HG03097 (cell line): ENCODE measurements at regions not wholly inside any gene's neighbourhood (a gene's known extent, or its start where the extent isn't known, plus 50 kb on each side); places are given as distances from the start of the nearest gene placed in this dataset.

ENCODE experiments used
- ATAC-seq: cut with Tn5 transposase; IDR thresholded peaks from one replicate; pipeline ENCODE4 v1.9.1; 2021; ENCODE audit not compliant: unreplicated experiment, low FRiP score

DNA sequence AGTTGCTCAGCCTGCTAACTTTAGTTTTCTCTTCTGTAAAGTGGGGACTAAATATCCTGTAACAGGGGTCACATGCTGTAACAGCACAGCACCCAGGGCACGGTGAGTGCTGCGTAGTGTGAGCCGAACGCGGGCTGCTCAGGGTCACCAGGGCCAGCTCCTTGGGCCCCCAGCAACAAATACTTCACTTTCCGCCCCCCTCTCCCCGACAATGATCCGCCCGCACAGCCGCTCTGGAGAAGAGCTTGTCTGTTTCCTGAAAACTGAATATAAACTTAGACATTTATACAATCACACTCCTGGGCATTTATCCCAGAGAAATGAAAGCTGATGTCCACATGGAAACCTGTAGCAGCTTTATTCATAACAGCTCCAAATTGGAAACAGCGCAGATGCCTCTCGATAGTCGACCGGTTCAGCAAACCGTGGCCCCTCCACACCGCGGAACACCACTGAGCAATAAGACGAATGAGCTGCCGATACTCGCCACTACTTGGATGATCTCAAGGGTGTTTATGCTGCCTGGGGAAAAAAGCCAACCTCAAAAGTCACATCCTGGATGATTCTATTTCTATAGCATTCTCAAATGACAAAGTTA, 267.2 kb downstream of the PARN start:
- ATAC-seq = no peak

DNA sequence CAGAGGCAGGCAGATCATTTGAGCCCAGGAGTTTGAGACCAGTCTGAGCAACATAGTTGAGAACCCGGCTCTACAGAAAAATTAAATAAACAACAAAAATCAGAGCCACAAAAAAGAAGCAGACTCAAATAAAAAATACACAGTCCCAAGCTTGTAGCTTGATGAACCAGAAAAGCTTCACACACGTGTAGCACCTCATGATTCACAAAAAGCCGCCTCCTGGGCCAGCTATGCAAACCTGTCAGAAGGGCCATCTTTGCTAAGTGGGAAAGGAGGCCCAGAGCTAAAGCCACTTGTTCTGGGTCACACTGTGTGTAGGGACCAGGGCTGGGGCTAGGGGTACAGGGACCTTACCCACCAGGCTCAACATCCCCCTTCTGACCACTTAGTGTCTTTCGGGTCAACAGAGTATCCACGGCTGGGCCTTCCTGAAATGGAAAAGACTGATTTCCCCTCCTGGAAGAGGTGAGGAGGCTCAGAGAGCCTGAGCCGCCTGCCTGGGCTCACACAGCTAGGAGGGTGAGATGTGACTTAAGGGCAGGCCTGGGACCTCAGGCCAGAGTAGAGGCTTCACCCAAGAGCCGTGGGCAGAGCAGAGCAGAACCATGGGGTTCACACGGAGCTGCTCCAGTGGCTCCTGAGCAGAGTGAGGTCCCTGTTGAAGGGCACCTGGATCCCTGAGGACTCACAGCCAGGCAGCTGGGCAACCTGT, 269.6 kb downstream of the PARN start:
- no peak for ATAC-seq

DNA sequence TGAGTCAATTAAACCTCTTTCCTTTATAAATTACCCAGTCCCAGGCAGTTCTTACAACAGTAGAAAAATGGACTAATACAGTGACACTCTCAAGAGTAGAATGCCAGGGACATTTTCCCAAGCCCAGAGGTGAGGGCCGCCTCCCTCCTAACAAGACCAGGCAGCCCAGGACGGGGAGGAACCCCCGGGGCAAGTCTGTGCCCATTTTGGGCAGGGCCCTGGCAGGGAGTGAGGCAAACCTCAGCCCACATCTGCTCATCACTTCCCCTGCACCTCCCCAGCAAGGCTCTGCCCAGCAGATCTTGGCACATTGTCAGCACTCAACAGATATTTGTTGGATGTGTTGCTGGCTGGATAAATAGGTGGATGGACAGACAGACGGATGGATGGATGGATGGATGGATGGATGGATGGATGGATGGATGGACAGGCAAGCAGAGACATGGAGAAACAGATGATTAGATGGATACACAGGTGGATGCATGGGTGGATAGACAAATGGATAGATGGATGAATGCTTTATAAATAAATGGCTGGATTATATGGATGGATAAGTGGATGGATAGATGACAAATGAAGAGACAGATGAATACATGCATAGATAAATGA, 271.3 kb downstream of the PARN start:
- no peak for ATAC-seq

DNA sequence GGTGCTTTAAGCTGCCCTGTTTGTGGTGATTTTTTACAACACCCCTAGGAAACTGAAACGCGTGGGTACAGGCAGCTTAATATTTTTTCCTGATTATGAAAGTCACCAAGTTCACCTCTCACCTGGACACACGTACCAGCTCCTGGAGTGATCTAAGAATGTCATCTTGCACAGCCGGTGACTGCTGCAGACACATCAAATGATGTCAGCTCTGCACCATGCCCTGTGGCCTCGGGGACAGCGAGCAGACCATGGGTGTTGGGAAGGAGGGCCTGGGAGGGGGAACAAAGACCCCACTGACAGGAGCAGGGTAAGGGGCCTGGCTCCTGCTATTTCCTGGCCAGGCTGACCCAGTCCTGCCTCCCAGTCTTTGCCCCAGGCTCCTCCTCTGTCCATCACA, 272.7 kb downstream of the PARN start:
- no peak for ATAC-seq

DNA sequence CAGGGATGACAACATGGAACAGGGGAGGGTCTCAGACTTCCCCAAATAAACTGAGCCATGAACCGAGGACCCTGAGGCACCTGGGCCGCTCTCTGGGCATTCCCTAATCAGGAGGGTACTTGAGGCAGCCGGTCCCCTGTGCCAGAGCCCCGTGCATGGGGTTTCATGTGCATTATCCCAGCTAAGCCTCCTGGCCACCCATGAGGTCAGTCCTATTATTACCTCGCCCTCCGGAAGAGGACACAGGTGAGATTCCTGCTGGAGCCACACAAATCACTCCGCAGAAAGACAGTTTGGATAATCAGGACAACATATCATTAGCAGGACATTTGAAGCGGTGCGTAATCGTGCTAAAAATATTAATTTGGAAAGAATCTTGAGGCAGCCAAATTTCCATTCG, 274.0 kb downstream of the PARN start:
- no peak for ATAC-seq

DNA sequence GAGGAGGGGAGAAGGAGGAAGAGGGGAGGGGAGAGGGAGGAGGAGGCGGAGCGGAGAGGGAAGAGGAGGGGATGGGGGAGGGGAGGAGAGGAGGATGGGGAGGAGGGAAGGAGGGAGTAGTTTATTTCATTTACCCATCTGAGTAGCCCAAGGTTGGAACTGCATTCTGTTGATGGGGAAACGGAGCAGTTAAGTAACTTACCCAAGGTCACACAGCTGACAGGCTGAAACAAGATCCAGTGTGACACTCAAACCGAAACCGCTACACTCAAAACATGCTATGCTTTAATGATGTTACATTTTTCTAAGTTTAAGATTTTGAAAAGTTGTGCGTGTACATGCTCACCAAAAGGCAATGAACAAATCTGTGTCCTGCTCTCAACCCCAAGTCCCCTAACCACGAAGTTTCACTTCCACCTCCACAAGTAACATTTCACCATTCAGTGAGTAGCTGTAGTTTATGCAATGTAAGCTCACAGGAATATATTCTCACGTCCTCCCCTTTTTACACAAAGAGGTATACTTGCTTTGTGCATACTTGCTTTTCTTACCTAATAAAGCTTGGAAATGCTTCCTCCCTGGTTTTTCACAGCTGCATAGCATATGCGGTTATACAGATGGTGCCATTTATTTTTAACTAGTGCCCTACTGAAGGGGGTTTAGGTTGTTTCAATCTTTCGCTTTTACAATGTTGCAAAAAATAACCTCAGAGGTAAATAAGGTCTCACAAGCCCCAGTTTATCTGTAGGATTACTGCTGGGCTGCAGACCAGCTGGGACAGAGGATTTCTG, 275.3 kb downstream of the PARN start:
- ATAC-seq = peak; percentile 90

DNA sequence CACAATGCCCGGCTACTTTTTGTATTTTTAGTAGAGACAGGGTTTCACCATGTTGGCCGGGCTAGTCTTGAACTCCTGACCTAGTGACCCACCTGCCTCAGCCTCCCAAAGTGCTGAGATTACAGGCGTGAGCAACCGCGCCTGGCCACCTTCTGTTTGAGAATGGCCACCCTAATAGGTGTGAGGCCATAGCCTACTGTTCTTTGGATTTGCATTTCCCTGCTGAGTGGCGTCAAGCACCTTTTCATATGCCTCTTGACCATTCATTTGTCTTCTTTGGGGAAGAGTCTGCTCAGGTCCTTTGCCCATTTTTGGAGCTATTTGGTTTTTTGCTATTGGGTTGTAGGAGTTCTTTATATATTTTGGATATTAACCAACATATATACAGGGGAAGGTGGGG, 276.7 kb downstream of the PARN start:
- no peak for ATAC-seq

DNA sequence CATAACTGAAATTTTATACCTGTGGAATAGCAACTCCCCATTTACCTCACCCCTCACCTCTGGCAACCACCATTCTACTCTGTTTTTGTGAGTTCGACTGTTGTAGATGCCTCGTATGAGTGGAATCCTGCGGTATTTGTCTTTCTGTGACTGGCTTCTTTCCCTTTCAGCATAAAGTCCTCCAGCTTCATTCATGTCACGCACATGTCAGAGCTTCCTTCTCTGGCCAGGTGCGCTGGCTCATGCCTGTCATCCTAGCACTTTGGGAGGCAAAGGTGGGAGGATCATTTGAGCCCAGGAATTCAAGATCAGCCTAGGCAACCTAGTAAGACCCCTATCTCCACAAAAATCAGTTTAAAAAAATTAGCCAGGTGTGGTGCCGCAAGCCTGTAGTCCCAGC, 278.4 kb downstream of the PARN start:
- ATAC-seq = no peak

DNA sequence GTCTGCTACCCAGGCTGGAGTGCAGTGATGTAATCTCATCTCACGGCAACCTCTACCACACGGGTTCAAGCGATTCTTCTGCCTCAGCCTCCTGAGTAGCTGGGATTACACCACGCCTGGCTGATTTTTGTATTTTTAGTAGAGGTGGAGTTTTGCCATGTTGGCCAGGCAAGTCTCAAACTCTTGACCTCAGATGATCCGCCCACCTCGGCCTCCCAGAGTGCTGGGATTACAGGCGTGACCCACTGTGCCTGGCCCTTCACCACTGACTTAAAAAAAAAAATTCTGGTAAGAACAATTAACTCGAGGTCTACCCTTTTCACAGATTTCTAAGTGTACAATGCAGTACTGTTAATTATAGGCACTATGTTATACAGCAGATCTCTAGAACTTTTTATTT, 279.4 kb downstream of the PARN start:
- no peak for ATAC-seq

DNA sequence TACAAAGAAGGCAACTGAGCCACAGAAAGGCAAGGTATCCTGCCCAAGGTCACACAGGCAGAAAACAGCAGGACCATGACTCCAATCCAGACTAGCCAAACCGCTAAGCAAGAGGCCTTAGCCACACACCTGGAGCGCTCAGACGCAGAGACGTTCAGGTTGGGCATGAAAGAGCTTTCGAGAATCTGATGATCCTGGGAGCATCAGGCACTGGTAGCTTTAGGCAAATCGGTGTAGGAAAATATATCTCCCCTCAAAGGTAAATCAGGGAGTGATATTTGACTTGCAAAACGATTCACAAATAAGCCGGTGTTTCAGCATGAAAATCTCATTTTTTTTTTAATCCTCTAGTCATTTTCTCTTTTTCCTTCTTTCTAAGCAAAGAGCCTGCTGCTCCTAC, 279.0 kb downstream of the MRTFB start:
- ATAC-seq = no peak

DNA sequence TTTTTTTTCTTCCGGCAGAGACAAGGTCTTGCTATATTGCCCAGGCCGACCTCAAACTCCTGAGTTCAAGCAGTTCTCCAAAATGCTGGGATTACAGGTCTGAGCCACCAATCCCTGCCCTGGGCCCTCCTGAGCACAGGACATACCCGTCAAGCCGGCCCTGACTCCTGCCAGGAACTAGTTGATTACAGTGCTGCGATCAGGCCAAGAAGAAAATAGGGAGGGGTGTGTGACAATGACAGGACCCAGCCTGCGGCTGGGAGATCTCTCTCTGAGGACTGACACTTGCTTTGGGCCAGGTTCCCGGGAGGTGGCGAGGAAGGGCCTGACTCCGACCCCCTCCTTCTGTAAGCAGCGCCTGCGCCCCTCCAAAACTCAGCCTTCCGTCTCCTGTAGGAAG, 276.6 kb downstream of the MRTFB start:
- no peak for ATAC-seq

DNA sequence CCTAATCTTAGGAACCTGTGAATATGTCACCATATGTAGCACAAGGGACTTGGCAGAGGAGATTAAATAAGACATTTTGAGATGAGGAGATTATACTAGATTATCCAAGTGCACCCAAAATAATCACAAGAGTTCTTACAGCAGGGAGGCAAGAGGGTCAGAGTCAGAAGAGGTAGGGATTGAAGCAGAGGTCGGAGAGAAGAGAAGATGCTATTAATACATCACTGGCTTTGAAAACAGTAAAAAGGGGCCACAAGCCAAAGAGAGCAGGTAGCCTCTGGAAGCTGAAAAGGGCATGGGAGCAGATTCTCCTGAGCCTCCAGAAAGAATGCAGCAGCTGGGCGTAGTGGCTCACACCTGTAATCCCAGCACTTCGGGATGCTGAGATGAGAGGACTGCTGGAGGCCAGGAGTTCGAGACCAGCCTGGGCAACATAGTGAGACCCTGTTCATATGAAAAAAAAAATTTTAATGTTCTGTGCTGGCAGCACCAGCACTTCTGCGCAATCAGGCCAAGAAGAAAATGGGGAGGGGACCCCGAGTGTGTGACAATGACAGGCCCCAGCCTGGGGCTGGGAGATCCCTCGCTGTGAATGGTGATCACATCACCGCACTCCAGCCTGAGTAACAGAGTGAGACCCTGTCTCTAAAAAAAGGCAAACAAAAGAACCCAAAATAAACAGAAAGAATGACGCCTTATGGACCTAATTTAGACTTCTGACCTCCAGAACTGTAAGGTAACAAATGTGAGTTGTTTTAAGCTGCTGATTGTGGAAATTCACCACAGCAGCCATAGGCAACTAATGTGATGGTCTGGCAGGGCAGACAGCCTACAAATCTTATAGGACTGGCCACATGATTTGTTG, 275.4 kb downstream of the MRTFB start:
- no peak for ATAC-seq

DNA sequence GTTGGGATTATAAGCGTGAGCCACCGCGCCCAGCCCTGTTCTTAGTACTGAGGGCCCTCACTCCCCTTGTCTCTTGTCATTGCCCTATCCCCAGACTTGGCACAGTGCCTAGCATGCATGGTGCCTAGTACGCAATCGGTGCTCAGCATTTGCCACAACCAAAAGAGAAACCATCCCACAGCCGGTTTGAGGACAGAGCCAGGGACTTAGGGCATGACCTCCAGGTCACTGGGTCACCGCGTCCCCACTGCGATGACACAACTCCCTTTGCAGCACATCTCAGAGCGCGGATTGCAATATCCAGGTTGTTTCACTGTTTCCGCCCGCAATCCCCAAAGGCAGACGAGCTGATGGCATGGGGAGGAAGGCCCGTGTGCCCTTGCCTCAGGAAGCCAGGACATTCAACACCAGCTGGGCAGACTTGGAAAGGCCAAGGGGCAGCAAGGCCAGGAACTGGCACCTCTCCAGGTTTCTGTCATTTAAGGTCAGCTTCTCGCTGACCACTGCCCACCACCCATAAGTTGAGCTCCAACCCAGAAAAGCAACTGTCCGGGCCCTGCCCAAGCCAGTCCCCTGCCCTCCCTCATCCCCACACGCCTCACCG, 274.5 kb downstream of the MRTFB start:
- ATAC-seq = no peak

DNA sequence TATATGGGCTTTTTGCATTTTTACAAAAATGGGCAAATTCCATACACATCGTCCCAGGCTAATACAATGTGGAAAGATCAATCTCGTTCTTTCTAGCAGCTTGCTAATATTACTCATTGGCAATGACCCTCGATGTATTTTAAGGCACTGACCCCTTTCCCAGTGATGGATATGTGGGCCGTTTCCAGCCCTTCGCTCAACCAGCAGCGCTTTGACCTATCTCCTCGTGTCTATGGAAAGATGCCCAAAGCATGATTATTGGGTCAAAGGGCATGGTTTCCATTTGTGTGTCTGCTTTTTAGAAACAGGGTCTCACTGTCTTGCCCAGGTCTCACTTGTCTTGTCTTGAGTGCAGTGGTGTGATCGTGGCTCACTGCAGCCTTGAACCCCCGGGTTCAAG, 273.8 kb downstream of the MRTFB start:
- no peak for ATAC-seq

DNA sequence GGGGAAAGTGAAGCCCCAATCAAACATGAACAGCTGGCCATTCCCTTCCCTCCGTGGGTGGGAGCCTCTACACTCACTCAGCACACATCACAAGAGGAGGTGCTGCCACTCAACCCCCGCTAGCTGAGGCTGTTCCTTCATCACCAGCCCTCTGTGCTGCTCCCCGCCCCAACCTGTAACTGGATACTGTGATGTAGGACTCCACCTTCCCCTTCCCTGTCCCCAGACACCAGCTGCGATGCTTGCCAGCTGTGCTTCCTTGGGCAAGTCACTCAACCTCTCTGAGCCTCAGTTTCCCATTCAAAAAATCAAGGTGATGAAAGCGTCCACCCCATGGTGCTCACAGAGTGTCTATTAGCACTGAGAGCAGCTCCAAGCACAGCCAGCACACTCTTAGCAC, 273.2 kb downstream of the MRTFB start:
- ATAC-seq = no peak

DNA sequence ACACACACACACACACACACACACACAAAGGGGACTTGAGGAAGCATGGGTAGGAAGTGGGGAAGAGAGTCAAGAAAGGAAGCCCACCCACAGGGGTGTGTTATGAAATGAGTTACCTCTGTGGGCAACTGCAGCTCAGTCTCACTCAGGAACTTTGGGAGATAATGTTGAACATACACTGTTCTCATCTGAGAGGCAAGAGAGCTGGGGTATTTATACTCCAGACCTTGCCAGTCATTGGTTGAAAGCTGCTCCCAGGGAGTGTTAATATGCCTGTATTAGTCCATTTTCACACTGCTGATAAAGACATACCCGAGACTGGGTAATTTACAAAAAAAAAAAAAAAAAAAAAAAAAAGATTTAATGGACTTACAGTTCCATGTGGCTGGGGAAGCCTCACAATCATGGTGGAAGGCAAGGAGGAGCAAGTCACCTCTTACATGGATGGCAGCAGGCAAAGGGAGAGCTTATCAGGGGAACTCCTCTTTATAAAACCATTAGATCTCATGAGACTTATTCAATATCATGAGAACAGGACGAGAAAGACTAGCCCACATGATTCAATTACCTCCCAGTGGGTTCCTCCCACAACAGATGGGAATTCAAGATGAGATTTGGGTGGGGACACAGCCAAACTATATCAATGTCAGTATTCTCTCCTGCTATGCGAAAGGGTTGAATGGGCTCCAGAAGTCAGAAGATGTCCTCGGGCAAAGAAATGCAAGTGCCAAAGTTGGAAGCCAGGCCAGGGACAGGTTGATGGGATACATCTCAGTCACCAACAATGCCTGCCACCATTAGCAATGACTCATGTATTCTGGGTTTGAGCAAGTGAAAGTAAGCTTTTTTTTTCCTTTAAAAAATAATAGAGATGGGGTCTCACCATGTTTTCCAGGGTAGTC, 270.5 kb downstream of the MRTFB start:
- no peak for ATAC-seq

DNA sequence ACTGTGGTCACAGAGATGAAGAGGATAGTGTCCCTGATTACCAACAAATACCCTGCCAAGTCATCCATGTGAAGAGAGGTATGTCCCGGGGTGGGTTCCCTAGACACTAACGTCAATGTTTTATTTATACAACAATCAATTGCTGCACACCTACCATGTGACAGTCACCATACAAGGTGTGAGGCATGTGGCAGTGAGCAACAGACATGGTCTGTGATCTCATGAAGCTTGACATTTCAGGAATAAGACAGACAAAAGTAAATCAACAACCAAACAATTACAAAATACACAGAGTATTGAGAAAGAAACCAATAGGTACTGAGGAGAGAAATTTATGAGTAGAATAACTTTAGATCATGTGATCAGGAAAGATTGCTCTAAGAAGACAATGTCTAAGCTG, 268.6 kb downstream of the MRTFB start:
- no peak for ATAC-seq

DNA sequence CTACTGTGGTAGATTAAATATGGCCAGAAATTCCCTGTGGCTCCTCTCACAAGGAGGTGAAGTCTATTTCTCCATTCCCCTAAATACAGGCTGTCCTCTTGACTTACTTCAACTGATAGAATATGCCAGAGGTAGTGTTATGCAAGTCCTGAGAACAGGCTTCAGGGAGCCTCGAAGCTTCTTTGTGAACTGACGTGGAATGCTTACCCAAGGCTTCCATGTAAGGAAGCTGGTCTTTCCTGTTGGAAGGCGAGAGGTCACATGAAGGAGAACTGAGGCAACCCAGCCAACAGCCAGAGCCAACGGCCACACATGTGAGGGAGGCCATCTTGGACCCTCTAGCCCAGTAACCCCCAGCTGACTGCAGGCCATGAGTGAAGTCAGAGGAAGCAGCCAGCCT, 267.9 kb downstream of the MRTFB start:
- ATAC-seq = no peak

DNA sequence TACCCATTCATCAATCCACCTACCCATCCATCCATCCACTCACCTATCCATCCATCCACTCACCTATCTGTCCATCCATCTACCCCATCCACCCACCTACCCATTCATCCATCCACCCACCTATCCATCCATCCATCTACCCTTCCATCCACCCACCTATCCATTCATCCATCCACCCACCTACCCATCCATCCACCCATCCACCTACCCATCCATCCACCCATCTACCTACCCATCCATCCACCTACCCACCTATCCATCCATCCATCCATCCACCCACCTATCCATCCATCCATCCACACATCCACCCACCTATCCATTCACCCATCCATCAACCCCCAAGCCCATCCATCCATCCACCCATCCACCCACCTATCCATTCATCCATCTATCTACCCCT, 267.1 kb downstream of the MRTFB start:
- ATAC-seq = no peak
